ENCODE measurements at regions not wholly inside any gene's neighbourhood (a gene's known extent, or its start where the extent isn't known, plus 50 kb on each side); places are given as distances from the start of the nearest gene placed in this dataset.

DNA sequence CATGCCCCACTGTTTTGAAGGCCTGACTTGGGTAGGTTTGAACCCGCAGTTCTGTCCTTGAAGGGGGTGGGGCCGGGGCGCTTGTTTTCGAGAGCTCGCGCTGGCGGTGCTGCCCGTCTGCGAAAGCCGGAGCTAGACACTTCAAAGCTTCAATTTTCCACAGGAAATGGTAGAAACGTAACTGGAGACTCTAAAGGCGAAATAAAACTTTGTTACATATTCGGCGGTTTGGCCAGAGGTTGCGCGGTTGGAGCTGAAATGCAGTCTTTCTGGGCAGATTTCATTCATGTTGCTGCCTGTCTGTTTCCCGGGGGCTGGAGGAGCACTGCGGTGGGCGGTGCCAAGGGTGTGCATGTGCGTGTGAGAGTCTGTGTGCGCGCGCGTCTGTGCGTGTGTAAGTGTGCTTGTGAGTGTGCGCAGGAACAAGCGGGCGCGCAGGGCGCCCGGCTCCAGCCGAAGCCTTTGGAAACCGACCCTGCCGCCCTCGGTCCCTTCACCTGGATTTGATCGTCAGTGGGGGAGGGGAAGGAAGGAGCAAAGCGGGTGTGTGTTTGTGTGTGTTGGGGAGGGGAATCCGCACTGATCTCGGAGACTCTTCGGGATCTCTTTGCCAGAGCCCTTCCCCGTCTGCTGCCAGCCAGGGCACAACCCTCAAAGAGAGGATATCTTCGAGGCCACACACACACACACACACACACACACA is 227.7 kb upstream of the CRY1 start:
- no peak for DNase-seq (ENCODE audit: low read depth)

- no peak for DNase-seq (ENCODE audit: low read depth)
These were observed 228.7 kb upstream of the CRY1 start for GRCh38 chr12:107322063-107322462.

DNA sequence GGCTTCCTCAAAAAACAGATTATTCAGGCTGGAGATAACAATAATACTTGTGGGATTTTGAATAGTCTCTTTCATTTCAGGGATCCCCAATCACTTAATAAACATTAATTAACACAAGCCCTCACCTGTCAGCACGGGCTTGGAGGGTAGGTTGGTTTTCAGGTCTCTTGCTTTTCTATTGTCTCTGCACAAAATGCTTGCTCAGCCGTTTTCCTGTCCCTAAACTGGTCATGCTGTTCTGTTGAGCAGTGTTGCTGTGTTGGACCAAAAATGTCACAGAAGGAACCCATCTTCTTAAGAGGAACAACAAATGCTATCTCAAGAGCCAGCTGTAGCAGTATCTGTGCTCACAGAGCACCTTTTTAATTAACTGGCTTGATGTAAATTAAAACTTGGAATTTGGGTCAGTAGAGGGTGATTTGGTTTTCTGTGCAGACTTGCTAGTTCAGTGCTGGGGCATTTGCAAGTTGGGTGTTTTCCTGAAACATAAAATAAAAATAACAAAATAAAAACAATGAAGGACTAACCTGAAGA is 231.8 kb upstream of the CRY1 start:
- DNase-seq (ENCODE audit: low read depth): no peak

GRCh38 chr12:107326237-107326636 is 232.9 kb upstream of the CRY1 start:
- no peak for DNase-seq (ENCODE audit: low read depth)

DNA sequence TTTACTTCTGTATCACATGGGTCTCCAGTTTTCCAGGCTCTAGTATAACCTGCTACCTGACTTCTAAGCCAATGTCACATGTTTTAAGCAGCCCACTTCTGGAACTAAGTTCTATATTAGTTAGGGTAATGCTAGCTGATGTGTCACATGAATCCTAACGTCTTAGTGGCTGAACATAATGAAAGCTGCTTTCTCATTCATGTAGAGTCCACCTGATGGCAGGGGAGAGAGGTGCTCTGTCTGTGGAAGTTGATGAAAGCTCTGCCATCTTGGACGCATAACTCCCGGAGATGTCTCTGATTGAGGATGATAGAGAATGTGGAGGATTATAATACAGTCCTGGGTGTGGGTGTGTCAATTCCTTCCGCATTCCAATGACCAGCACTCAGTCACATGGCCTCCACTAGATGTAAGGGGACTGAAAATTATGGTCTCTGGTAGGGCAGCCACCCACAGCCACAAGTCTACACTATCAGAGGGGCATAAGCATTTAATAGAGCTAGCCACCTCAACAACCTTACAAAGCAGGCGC is 234.4 kb upstream of the CRY1 start:
- DNase-seq (ENCODE audit: low read depth): no peak

- DNase-seq (ENCODE audit: low read depth): no peak
These were observed 235.2 kb upstream of the CRY1 start for GRCh38 chr12:107328442-107329133.

GRCh38 chr12:107329569-107330324 is 236.4 kb upstream of the CRY1 start:
- DNase-seq (ENCODE audit: low read depth): no peak

DNA sequence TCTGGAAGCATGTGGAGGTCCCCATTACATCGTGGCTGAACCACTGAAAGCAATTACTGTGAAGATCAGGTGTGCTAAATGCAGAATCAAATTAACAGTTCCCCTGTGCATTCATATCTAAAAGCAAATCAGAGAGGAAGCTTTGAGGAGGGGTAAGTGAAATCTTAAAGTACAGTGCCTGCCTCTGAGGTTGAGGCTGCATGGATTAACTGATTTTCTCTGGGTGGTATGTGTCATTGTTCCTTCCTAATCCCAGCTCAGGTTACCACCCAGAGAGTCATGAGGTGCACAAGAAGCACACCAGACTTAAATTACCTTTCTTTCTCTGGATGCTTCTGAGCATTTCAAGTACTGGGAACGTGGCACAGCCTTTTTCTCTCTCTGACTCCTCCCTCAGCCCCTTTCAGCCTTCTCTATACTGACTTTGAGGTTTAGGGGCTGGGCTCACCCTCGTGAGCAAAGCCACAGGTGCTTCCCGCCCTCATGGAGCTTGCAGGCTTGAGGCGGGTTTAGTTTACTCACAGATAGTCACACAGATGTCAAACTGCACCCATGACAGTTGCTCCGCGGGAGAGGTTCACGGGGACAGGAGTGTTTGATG is 237.6 kb upstream of the CRY1 start:
- no peak for DNase-seq (ENCODE audit: low read depth)

- DNase-seq (ENCODE audit: low read depth): no peak
These were observed 238.1 kb upstream of the CRY1 start for GRCh38 chr12:107331471-107331870.

DNA sequence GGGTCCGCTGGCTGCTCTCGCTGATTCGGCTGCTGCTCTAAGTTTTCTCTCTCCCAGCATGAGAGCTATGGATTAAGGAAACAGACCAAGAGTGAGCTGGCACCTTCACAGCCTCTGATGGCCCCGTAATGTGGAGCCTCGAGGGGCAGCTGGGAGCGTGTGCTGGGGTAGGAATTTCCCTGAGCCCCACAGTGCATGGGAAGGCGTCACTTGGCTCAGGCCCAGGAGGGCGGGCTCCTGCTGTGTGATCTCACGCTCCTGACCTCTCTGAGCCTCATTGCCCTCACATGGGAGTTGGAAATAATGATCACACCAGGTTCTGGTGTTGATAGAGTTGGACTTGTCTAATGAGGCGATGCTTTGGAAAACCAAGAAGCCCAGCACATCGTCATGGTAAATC is 238.6 kb upstream of the CRY1 start:
- DNase-seq (ENCODE audit: low read depth): no peak

DNA sequence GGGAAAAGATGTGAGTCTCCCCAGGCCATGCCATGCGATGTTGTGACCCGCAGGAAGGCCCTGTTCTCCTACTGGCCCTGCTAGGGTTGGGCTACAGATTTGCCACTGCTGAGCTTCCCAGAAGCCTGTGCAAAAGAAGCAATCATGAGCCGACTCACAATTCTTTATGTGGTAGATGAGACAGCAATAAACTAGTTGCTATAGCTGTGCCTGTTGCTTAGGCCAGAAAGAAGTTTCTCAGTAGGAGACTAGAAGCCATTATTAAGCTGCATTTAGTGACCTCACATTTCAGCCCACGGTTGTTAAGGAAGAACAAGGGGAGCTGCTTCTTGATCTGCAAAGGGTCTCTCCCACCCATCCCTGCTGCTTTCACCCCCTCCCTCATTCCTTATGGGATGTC is 239.4 kb upstream of the CRY1 start:
- DNase-seq (ENCODE audit: low read depth): no peak

GRCh38 chr12:107335802-107336570 is 242.6 kb upstream of the CRY1 start:
- DNase-seq (ENCODE audit: low read depth): no peak

GRCh38 chr12:107336695-107337094 is 243.3 kb upstream of the CRY1 start:
- no peak for DNase-seq (ENCODE audit: low read depth)

GRCh38 chr12:107337346-107338095 is 244.2 kb upstream of the CRY1 start:
- DNase-seq (ENCODE audit: low read depth): no peak

- no peak for DNase-seq (ENCODE audit: low read depth)
These were observed 246.1 kb upstream of the CRY1 start for GRCh38 chr12:107339487-107339886.

DNA sequence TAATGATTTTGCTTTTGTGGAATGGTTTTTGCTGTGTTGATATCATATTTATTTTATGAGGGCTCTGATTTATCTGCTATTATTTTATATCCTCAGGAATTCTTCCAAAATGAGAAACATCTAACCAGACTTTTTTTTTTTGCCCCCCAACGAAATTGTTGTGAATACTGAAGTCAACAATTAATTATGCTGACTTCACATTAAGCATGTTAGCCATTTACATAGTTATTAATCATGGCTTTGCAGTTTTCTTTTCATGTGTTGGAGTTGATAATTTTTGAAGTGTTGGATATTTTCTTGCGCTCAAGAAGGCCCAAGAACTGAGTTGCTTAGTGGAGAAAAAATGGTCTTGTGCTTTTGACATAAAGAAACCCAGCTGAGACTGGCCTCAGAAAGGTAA is 246.6 kb upstream of the CRY1 start:
- DNase-seq (ENCODE audit: low read depth): no peak

DNA sequence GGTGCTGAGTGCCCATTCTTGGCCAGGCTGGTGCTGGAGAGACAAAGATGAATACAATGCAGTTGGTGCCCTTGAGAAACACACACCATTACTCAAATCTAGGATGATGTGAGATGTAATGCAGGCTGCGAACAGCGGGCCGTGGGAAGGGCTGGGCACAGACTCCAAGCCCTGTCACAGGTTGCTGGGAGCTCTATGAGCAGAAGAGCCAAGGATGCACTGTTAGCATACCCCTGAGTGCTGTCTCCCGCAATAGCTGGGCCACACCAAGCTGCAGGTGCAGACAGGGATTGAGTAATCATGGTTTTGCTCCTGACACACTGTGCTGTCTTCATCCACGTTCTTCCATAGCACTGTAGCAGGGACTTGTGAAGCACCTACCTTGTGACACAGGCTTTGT is 247.5 kb upstream of the CRY1 start:
- DNase-seq (ENCODE audit: low read depth): no peak

DNA sequence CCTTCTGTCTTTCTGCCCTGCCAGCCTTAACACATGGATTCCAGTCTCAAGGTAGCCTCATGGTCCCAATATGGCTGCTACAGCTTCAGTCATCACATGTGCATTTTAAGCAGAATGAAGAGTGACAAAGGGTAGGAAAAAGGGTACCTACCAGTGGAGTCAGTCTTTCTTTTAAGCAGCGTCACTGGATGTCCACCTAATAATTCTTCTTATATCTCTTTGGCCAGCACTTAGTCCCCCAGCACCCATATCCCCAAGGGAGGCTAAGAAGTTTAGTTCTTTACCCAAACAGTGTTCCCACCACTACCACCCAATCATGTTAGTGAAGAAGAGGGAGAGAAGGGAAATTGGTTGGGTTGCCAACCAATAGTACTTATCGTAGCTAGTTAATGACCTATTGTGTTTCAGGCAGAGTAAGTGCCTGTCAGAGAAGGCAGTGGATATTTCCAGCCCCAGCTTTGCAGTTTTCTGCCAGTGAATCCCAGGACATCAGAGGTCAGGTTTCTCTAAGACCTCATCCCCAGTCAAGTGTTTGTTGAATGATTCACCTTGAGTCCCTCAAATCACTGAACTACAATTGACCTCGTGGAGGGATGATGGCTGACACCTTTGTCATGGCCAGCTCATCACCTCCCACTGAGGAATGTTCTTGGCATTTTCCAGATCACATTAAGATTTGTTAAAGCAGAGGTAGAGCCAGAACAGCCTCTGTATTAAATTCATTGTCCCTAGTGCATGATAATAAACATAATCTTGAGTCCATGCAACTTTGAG is 250.9 kb upstream of the CRY1 start:
- no peak for DNase-seq (ENCODE audit: low read depth)

- no peak for DNase-seq (ENCODE audit: low read depth)
These were observed 253.9 kb upstream of the CRY1 start for GRCh38 chr12:107347261-107347660.

Measured in GM04503 (cell line).